SK-N-SH treated with all-trans-retinoic acid at 6 μM for 48 hours (cell line): ENCODE measurements at regions not wholly inside any gene's neighbourhood (a gene's known extent, or its start where the extent isn't known, plus 50 kb on each side); places are given as distances from the start of the nearest gene placed in this dataset.

Experiments used
- ATAC-seq: fragments of 200-7000 bp; cut with Tn5 transposase; 3 replicates; pipeline ENCODE4 v1.9.1; 2020; ENCODE audit warnings: mild to moderate bottlenecking, moderate library complexity
- ARNTL ChIP-seq: fragments of 450-650 bp; formaldehyde crosslinking; IDR thresholded peaks from 2 replicates; pipeline ENCODE4 v1.5.0; 2020; ENCODE audit warnings: low read depth, mild to moderate bottlenecking, moderate library complexity, borderline replicate concordance
- BACH2 ChIP-seq: fragments of 250-450 bp; sonication (Bioruptor Pico); IDR thresholded peaks from 2 replicates; pipeline ENCODE4 v1.9.0; 2021; ENCODE audit warnings: mild to moderate bottlenecking, borderline replicate concordance
- CREB5 ChIP-seq: fragments of 250-450 bp; sonication (Bioruptor Pico); IDR thresholded peaks from 2 replicates; pipeline ENCODE4 v1.5.1; 2020; ENCODE audit warnings: low read depth, mild to moderate bottlenecking, moderate library complexity
- CSDC2 ChIP-seq: fragments of 250-450 bp; sonication (Bioruptor Pico); IDR thresholded peaks from 2 replicates; pipeline ENCODE4 v1.5.0; 2020; ENCODE audit warnings: mild to moderate bottlenecking, moderate library complexity
- CSRNP3 ChIP-seq: fragments of 250-450 bp; sonication (Bioruptor Pico); IDR thresholded peaks from 2 replicates; pipeline ENCODE4 v1.5.1; 2021; ENCODE audit warnings: mild to moderate bottlenecking, moderate library complexity
- ESRRG ChIP-seq: fragments of 250-450 bp; sonication (Bioruptor Pico); IDR thresholded peaks from 2 replicates; pipeline ENCODE4 v1.6.1; 2021; ENCODE audit warnings: mild to moderate bottlenecking
- GLIS3 ChIP-seq: fragments of 250-450 bp; sonication (Bioruptor Pico); IDR thresholded peaks from 2 replicates; pipeline ENCODE4 v1.5.0; 2020; ENCODE audit warnings: mild to moderate bottlenecking, moderate library complexity
- ISL1 ChIP-seq: fragments of 250-450 bp; sonication (Bioruptor Pico); IDR thresholded peaks from 2 replicates; pipeline ENCODE4 v2.1.2; 2022; ENCODE audit warnings: mild to moderate bottlenecking, moderate library complexity
- OSR1 ChIP-seq: fragments of 250-450 bp; sonication (Bioruptor Pico); IDR thresholded peaks from 2 replicates; pipeline ENCODE4 v1.8.0; 2022; ENCODE audit warnings: moderate library complexity, mild to moderate bottlenecking, inconsistent platforms
- PATZ1 ChIP-seq: fragments of 250-450 bp; sonication (Bioruptor Pico); IDR thresholded peaks from 2 replicates; pipeline ENCODE4 v1.8.0; 2020; ENCODE audit warnings: mild to moderate bottlenecking, moderate library complexity, borderline replicate concordance
- POU6F1 ChIP-seq: fragments of 250-450 bp; sonication (Bioruptor Pico); IDR thresholded peaks from 2 replicates; pipeline ENCODE4 v1.8.0; 2021; ENCODE audit warnings: low read depth, mild to moderate bottlenecking, moderate library complexity, borderline replicate concordance
- PPARA ChIP-seq: fragments of 250-450 bp; sonication (Bioruptor Pico); IDR thresholded peaks from 2 replicates; pipeline ENCODE4 v1.5.0; 2020; ENCODE audit warnings: mild to moderate bottlenecking, borderline replicate concordance
- RARB ChIP-seq: fragments of 250-450 bp; sonication (Bioruptor Pico); IDR thresholded peaks from 2 replicates; pipeline ENCODE4 v1.8.0; 2021; ENCODE audit warnings: mild to moderate bottlenecking, moderate library complexity
- TCF4 ChIP-seq: fragments of 250-450 bp; sonication (Bioruptor Pico); IDR thresholded peaks from 2 replicates; pipeline ENCODE4 v1.8.0; 2021; ENCODE audit warnings: mild to moderate bottlenecking, moderate library complexity, borderline replicate concordance
- TOX ChIP-seq: fragments of 250-450 bp; sonication (Bioruptor Pico); IDR thresholded peaks from 2 replicates; pipeline ENCODE4 v1.8.0; 2021; ENCODE audit warnings: mild to moderate bottlenecking, moderate library complexity, borderline replicate concordance
- TSHZ2 ChIP-seq: fragments of 250-450 bp; sonication (Bioruptor Pico); IDR thresholded peaks from 2 replicates; pipeline ENCODE4 v1.5.0; 2020; ENCODE audit warnings: mild to moderate bottlenecking, moderate library complexity
- ZC3H10 ChIP-seq: fragments of 250-450 bp; sonication (Bioruptor Pico); IDR thresholded peaks from 2 replicates; pipeline ENCODE4 v1.5.1; 2021; ENCODE audit warnings: mild to moderate bottlenecking, moderate library complexity
- ZFP3 ChIP-seq: fragments of 250-450 bp; sonication (Bioruptor Pico); IDR thresholded peaks from 2 replicates; pipeline ENCODE4 v1.5.0; 2020; ENCODE audit warnings: mild to moderate bottlenecking, moderate library complexity
- ZFP30 ChIP-seq: fragments of 450-650 bp; formaldehyde crosslinking; IDR thresholded peaks from 2 replicates; pipeline ENCODE4 v1.5.0; 2022; ENCODE audit warnings: mild to moderate bottlenecking, moderate library complexity
- ZNF565 ChIP-seq: fragments of 450-650 bp; formaldehyde crosslinking; conservative IDR thresholded peaks from 2 replicates; pipeline ENCODE4 v1.5.0; 2020; ENCODE audit warnings: low read depth, mild to moderate bottlenecking, moderate library complexity
- ZNF70 ChIP-seq: fragments of 450-650 bp; formaldehyde crosslinking; IDR thresholded peaks from 2 replicates; pipeline ENCODE4 v1.5.0; 2020; ENCODE audit warnings: mild to moderate bottlenecking, moderate library complexity
- ZNF8 ChIP-seq: fragments of 450-650 bp; formaldehyde crosslinking; IDR thresholded peaks from 2 replicates; pipeline ENCODE4 v1.5.0; 2020; ENCODE audit warnings: mild to moderate bottlenecking, moderate library complexity

- ATAC-seq, result no peak
Observed at GRCh38 chr6:76706631-76707030, 634.2 kb upstream of the IMPG1 start.

GRCh38 chr6:76706086-76706485 lies 633.6 kb upstream of the IMPG1 start:
- ATAC-seq, result no peak
- TF ChIP-seq ZNF70, result no peak
- no peak for TF ChIP-seq PATZ1 (CRISPR knock-in tag)
- TF ChIP-seq BACH2 (CRISPR knock-in tag), result no peak
- TF ChIP-seq CSDC2 (CRISPR knock-in tag), result no peak
- TF ChIP-seq POU6F1 (CRISPR knock-in tag), result no peak
- TF ChIP-seq OSR1, result no peak
- no peak for TF ChIP-seq RARB (CRISPR knock-in tag)

More at GRCh38 chr6:76706631-76707030, 634.2 kb upstream of the IMPG1 start:
- no peak for TF ChIP-seq CSDC2 (CRISPR knock-in tag)
- TF ChIP-seq ZNF565 (CRISPR knock-in tag), result no peak
- no peak for TF ChIP-seq TOX (CRISPR knock-in tag)
- TF ChIP-seq ESRRG, result no peak
- no peak for TF ChIP-seq TCF4
- TF ChIP-seq PATZ1 (CRISPR knock-in tag), result no peak
- TF ChIP-seq GLIS3 (CRISPR knock-in tag), result no peak
- no peak for TF ChIP-seq ZFP30 (CRISPR knock-in tag)
- no peak for TF ChIP-seq CSRNP3
- TF ChIP-seq BACH2 (CRISPR knock-in tag), result no peak
- TF ChIP-seq ARNTL (CRISPR knock-in tag), result no peak
- TF ChIP-seq PPARA, result no peak
- TF ChIP-seq ZC3H10 (CRISPR knock-in tag), result no peak
- TF ChIP-seq RARB (CRISPR knock-in tag), result no peak

- ATAC-seq, result no peak
- no peak for TF ChIP-seq ZNF565 (CRISPR knock-in tag)
- no peak for TF ChIP-seq PPARA
- TF ChIP-seq TCF4, result no peak
Observed at GRCh38 chr6:76703786-76704185, 631.3 kb upstream of the IMPG1 start.

- TF ChIP-seq RARB (CRISPR knock-in tag) (no peak), ZFP3 (no peak), ZNF8 (CRISPR knock-in tag) (no peak), BACH2 (CRISPR knock-in tag) (no peak), ARNTL (CRISPR knock-in tag) (no peak), ZNF70 (no peak), GLIS3 (CRISPR knock-in tag) (no peak), TCF4 (no peak), ISL1 (CRISPR knock-in tag) (no peak), PPARA (no peak), ZC3H10 (CRISPR knock-in tag) (no peak), TSHZ2 (no peak), CREB5 (CRISPR knock-in tag) (no peak), OSR1 (no peak)
- ATAC-seq, result no peak
Observed at GRCh38 chr6:76703285-76703684, 630.8 kb upstream of the IMPG1 start.
